Erythroblast (primary cell): ENCODE measurements at regions not wholly inside any gene's neighbourhood (a gene's known extent, or its start where the extent isn't known, plus 50 kb on each side); places are given as distances from the start of the nearest gene placed in this dataset.

Experiments
- GATA1 ChIP-seq: IDR thresholded peaks from 2 replicates; pipeline ENCODE4 v1.6.1; 2011; ENCODE audit warnings: low read depth, mild to moderate bottlenecking, control low read depth, low read length, moderate library complexity
- POLR2A ChIP-seq: IDR thresholded peaks from 2 replicates; pipeline ENCODE4 v1.6.1; 2011; ENCODE audit warnings: mild to moderate bottlenecking, low read length

DNA sequence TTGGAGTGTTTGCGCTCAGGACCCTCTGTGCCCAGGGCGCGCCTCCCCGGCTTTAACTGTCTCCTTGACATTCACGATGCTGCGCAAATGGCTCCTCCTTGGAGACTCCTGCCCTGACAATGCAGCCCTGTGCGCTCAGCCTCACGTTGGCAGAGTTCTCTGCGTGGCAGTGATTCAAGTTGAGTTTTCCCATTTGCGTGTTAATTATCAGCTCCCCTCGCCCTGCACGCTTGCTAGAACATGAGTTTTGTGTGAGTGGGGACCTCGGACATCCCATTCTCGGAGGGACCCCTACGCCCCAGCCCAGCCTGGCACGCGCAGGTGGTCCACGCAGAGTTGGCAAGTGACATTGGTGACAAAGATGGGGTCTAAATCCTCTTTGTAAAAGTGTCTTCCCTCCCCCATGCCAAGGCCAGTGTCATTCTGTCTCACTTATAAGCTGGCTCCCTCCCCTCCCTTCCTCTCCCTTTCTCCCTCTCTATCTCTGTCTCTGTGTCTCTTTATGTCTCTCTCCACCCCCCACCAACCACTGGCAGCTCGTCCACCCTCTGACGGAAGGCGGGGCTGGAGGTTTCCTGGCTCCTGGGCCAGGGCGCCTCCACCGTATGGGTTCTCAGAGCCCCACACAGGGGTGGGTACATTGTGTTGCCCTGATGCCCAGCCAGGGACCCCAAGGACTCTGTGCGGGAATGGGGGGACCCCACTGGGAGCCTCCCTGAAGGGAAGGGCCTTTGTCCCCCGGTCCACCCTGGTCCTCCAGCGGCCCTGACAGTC is 169.3 kb downstream of the OLFM1 start:
- TF ChIP-seq POLR2A (no peak), GATA1 (no peak)
